ENCODE measurements at regions not wholly inside any gene's neighbourhood (a gene's known extent, or its start where the extent isn't known, plus 50 kb on each side); places are given as distances from the start of the nearest gene placed in this dataset.
A peak's percentile ranks its signal among the peaks of the same experiment; 100 is the strongest.

DNA sequence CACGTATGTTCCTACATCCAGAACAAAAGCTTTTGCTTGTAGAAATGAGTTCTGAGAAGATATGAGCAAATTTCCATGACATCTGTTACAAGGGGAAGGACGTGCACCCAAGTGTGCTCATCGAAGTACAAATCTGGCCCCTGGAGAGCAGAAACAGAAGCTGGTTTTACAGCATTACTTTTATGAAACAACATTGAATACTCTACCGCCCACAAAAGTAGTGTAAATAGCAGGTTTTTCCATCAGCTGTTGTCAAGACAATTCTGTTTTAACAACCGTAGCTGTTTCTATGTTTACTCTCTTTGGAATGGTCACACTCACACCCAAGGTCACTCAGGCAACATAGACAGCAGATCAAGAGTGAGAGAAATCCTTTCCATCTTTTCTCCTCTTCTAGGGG is 114.2 kb upstream of the SSTR4 start:
- no peak for DNase-seq (ENCODE audit: low spot score)

- peak; percentile 21 for DNase-seq (ENCODE audit: low spot score)
Observed at GRCh38 chr20:22921595-22922421, 113.3 kb upstream of the SSTR4 start.

GRCh38 chr20:22922987-22923386 is 112.1 kb upstream of the SSTR4 start:
- no peak for DNase-seq (ENCODE audit: low spot score)

- DNase-seq (ENCODE audit: low spot score): no peak
Observed at GRCh38 chr20:22924046-22924737, 110.9 kb upstream of the SSTR4 start.

DNA sequence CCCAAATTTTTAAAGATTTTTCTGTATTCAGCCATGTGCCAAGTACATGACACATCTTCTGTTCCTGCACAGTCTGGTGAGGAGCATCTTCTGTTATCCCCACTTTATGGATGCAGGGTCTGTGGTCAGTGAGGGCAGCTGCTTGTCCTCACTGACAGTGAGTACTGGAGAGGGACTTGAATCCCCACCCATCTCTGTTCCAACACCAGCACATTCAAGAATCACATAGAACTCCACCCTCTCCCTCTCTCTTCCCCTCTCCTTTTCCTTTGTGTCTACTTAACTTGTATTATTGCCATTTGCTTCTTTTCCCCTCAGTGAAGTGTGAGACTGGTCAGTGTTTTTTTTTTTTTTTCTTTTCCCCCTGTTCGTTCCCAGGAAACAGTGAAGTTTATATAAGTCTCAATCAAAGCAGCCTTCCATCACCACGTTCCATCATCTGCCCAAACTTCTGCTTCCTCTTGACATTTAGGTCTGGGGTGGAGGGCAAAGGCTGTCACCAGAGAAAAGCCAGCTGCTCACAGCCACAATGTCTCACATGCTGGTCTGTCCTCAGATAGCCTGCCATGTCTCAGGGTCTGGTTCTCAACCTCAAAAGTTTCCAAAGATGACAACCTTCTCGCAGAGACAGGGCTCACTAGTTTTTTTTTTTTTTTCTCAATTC is 110.0 kb upstream of the SSTR4 start:
- no peak for DNase-seq (ENCODE audit: low spot score)

DNA sequence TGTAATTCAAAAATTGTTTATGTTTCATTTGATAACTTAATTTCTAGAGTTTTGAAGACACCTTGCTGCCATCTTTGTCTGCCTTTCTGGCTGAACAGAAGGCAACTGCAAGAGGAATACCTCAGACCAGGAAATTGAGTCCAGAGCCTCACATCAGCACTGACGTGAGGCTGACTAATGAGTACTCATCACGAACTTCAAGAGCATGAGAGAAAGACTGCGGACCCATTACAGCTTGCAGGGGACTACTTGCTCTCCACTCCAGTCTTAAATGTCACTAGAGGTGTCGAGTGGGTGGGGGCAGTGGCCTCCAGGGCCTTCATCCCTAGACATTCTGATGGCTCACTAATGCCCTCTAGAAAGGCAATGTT is 109.5 kb upstream of the SSTR4 start:
- no peak for DNase-seq (ENCODE audit: low spot score)

DNA sequence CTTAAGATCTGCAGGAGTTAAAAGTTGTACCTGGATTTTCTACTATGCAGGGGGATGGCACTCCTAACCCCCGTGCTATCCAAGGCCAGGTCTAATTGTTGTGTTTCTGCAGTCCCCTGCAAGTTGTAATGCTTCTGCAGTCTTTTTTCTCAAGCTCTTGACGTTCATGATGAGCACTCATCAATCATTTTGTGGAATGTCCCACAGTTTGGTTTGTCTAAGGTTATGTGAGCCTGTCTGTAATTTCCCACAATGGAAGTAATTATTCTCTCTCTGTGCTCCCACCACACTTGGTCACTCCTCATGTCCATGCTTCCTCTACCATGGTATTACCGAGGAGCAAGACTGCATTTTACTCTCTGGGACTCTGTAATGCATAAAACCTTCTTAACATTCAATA is 107.6 kb upstream of the SSTR4 start:
- no peak for DNase-seq (ENCODE audit: low spot score)

DNA sequence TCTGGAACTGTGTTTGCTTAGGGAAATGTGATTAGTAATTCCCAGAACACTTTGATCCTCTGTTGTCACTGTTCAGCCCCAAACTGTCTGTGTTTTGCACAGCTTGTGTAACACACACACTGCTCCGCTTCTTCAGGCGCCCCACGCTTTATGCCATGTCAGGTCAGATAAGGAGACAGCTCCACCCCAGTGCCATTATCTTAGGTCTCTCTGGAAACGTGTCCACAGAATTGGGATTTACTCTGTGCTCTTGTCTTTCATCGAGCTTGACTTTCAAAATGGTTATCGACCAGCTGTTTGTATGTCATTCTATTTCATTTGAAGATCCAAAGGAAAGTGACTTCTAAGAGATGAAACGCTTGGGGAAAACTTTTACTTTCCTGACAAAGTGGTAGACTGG is 106.4 kb upstream of the SSTR4 start:
- no peak for DNase-seq (ENCODE audit: low spot score)

GRCh38 chr20:22929661-22930060 is 105.5 kb upstream of the SSTR4 start:
- DNase-seq (ENCODE audit: low spot score): no peak

GRCh38 chr20:22931653-22932608 is 103.2 kb upstream of the SSTR4 start:
- no peak for DNase-seq (ENCODE audit: low spot score)

GRCh38 chr20:22939181-22939580 is 95.9 kb upstream of the SSTR4 start:
- DNase-seq (ENCODE audit: low spot score): no peak

DNA sequence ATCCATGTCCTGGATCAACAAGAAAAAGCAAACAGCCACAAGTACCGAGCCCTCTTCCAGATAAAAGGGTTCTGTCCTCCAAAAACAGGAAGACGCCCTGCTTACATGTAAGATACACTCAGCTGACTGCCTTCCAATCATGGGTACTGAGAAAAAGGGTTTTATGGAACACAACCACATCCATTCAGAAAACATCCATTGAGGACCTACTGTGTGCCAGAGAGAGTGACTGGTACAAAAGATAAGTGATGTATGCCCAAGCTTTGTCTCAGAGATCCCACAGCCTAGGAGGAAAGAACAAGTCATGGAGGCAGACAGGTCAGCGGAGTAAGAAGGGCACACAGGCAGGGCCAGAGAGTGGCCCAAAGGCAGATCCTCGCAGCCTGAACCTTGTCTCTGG is 94.8 kb upstream of the SSTR4 start:
- DNase-seq (ENCODE audit: low spot score): no peak

GRCh38 chr20:22941550-22941949 is 93.6 kb upstream of the SSTR4 start:
- DNase-seq (ENCODE audit: low spot score): no peak

GRCh38 chr20:22942742-22943141 is 92.4 kb upstream of the SSTR4 start:
- no peak for DNase-seq (ENCODE audit: low spot score)

DNA sequence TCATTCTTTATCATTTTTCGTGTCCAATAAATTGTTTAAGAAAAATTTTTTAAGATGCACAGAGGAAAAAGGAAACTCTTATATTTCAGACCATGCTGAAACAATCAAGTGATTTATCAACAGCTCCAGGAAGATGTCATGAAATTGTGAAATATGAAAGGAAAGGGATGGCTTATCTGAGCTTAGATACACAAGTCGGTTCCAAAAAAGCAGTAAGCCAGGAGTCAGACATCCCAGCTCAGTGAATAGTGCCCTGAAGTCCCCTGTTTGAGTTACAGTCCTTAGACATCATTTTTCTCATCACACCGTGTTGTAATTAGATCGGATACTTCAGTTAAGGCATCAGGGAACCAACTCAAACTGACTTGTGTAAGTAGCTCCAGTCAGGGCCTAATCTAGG is 91.0 kb upstream of the SSTR4 start:
- no peak for DNase-seq (ENCODE audit: low spot score)

DNA sequence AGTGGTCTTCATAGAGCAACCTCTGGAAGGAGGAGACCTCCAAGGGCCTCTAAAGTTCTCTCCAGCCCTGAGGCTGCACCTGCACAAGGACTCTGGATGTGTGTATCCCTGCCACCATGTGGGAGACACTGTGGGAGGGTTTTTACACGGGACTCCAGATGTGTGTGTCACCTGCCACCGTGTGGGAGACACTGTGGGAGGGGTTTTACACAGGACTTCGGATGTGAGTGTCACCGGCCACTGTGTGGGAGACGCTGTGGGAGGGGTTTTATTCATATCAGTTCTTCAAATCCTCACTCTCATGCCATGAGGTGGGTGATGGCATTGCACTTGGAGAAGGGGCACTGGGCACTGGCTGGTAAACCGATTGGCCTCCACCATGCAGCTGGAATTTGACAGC is 90.2 kb upstream of the SSTR4 start:
- DNase-seq (ENCODE audit: low spot score): no peak

DNA sequence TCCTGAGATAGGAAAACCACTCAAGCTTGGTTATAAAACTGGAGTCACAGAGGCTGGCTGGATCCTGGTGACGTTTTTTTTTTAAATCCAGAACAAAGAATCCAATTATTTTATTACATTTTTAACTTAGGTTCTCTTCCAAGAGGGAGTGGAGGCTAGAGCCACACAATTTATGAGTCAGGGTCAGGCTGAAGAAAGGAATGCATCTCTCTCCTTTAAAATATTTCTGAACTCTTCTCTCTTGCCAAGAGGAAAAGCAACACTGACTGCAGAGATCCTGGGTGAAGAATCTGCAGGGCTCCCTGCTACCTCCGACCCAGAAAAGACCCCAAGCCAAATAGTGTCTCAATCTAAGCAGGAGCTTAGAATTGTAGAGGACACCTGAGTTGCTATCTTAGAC is 88.5 kb upstream of the SSTR4 start:
- DNase-seq (ENCODE audit: low spot score): no peak

- DNase-seq (ENCODE audit: low spot score): no peak
Observed at GRCh38 chr20:22949331-22950109, 85.6 kb upstream of the SSTR4 start.

DNA sequence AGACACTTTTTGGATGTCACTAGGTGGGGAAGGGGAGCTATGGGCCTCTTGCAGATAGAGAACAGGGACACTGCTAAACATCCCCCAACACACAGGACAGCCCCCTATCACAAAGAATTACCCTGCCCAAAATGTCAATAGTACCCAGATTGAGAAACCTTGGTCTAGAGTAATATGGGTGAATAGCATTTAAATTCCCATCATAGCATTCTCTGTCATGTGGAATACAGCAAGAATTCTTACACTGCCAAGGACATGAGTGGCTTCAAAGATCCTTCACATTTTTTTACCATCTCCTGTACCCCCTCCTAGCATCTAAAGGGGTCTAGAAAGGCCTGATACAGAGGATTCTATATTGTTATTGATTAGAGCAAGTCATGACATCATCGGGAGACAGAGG is 83.1 kb upstream of the SSTR4 start:
- no peak for DNase-seq (ENCODE audit: low spot score)

GRCh38 chr20:22954661-22955060 is 80.5 kb upstream of the SSTR4 start:
- no peak for DNase-seq (ENCODE audit: low spot score)

DNA sequence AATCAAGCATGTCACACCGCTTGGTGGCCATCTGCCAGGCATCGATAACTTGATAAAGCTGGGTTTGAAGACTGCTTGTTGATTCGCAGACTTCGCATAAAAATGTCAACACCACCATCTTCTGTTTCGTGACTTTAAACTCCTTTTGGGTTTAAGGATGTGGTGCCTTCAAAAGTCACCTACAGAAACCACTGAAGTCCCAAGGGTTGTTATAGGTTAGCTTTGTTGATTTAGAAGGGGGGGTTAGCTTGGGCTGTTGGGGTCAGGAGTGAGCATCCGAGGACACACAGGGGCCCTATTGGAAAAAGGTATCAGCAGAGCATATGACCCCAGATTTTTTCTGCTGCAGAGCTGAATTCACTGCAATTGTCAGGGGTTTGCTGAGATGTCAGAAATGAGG is 76.7 kb upstream of the SSTR4 start:
- no peak for DNase-seq (ENCODE audit: low spot score)
